Osteocyte (in vitro differentiated cells): ENCODE measurements at regions not wholly inside any gene's neighbourhood (a gene's known extent, or its start where the extent isn't known, plus 50 kb on each side); places are given as distances from the start of the nearest gene placed in this dataset.

ENCODE experiments used
- DNase-seq: peaks from one replicate; pipeline ENCODE4 v3.0.0; 2021; ENCODE audit warnings: mixed read lengths; ENCODE audit not compliant: unreplicated experiment; ENCODE audit errors: extremely low spot score
- H3K27ac Mint-ChIP-seq: one replicate; pipeline ENCODE4 v1.8.0; 2021; ENCODE audit warnings: mild to moderate bottlenecking, mixed read lengths; ENCODE audit not compliant: unreplicated experiment
- H3K27me3 Mint-ChIP-seq: one replicate; pipeline ENCODE4 v1.8.0; 2021; ENCODE audit warnings: mixed read lengths; ENCODE audit not compliant: unreplicated experiment
- H3K36me3 Mint-ChIP-seq: one replicate; pipeline ENCODE4 v1.8.0; 2021; ENCODE audit warnings: mixed read lengths; ENCODE audit not compliant: unreplicated experiment
- H3K4me1 Mint-ChIP-seq: one replicate; pipeline ENCODE4 v1.8.0; 2021; ENCODE audit warnings: mixed read lengths; ENCODE audit not compliant: unreplicated experiment
- H3K4me3 Mint-ChIP-seq: one replicate; pipeline ENCODE4 v1.8.0; 2021; ENCODE audit warnings: mild to moderate bottlenecking, moderate library complexity, mixed read lengths; ENCODE audit not compliant: unreplicated experiment
- H3K9me3 Mint-ChIP-seq: one replicate; pipeline ENCODE4 v1.8.0; 2021; ENCODE audit warnings: mixed read lengths; ENCODE audit not compliant: unreplicated experiment
- CTCF ChIP-seq: fragments of 200-600 bp; sonication (generic); IDR thresholded peaks from 2 replicates; pipeline ENCODE4 v1.5.0; 2021; ENCODE audit warnings: antibody characterized with exemption, mild to moderate bottlenecking, moderate library complexity

- Mint-ChIP-seq H3K36me3 (no peaks in the 10 kb centered on the region), H3K27ac (no peak overlapping the region), H3K9me3 (no peaks in the 10 kb centered on the region), H3K4me3 (no peak overlapping the region), H3K27me3 (peaks cover 14% of the 10 kb centered on the region), H3K4me1 (no peaks in the 10 kb centered on the region)
- TF ChIP-seq CTCF = no peak
- no peak for DNase-seq
Measured at GRCh38 chr3:28601291-28601690, 252.7 kb upstream of the AZI2 start.

- H3K27me3 Mint-ChIP-seq = peaks cover 17% of the 10 kb centered on the region
- H3K4me1 Mint-ChIP-seq = no peaks in the 10 kb centered on the region
- TF ChIP-seq CTCF = no peak
- H3K27ac Mint-ChIP-seq = no peak overlapping the region
- no peak for DNase-seq
- H3K36me3 Mint-ChIP-seq = no peaks in the 10 kb centered on the region
- H3K4me3 Mint-ChIP-seq = no peak overlapping the region
- no peaks in the 10 kb centered on the region for H3K9me3 Mint-ChIP-seq
Measured at GRCh38 chr3:28606283-28606682, 257.7 kb upstream of the AZI2 start.

GRCh38 chr3:28612232-28612631 is 263.6 kb upstream of the AZI2 start:
- no peaks in the 10 kb centered on the region for H3K4me1 Mint-ChIP-seq
- H3K27me3 Mint-ChIP-seq = peaks cover 9% of the 10 kb centered on the region
- no peak overlapping the region for H3K4me3 Mint-ChIP-seq
- no peak overlapping the region for H3K27ac Mint-ChIP-seq
- DNase-seq = no peak
- H3K9me3 Mint-ChIP-seq = no peaks in the 10 kb centered on the region
- TF ChIP-seq CTCF = no peak
- no peaks in the 10 kb centered on the region for H3K36me3 Mint-ChIP-seq

- no peak overlapping the region for H3K4me3 Mint-ChIP-seq
- no peaks in the 10 kb centered on the region for H3K36me3 Mint-ChIP-seq
- TF ChIP-seq CTCF = no peak
- H3K9me3 Mint-ChIP-seq = no peaks in the 10 kb centered on the region
- H3K27ac Mint-ChIP-seq = no peak overlapping the region
- no peak for DNase-seq
- H3K27me3 Mint-ChIP-seq = peaks cover 3% of the 10 kb centered on the region
- H3K4me1 Mint-ChIP-seq = no peaks in the 10 kb centered on the region
Measured at GRCh38 chr3:28613511-28614106, 265.0 kb upstream of the AZI2 start.

GRCh38 chr3:28615071-28615470 is 266.4 kb upstream of the AZI2 start:
- Mint-ChIP-seq H3K4me3 (no peak overlapping the region), H3K9me3 (no peaks in the 10 kb centered on the region), H3K4me1 (no peaks in the 10 kb centered on the region), H3K27ac (no peak overlapping the region), H3K27me3 (peaks cover 3% of the 10 kb centered on the region), H3K36me3 (no peaks in the 10 kb centered on the region)
- TF ChIP-seq CTCF = no peak
- no peak for DNase-seq
